ENCODE measurements at regions not wholly inside any gene's neighbourhood (a gene's known extent, or its start where the extent isn't known, plus 50 kb on each side); places are given as distances from the start of the nearest gene placed in this dataset.

DNA sequence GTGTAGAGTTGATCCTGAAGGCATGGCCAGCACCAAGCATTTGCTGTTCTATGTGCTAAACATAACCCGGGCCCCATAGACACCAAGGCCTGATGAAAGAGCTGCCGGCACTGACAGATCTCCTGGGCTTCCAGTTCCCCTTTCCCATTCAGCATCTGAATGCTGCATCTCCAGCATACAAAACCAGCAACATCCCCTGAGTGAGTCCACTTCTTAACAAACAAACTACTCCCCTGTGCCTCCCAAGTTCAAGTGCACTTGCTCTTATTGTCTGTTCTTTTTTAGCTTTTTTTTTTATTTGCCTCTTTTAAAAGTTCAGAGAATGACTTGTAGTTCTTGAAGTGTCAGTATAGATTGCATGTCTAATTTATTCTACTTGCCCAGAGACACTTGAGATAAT is 156.0 kb downstream of the EDEM1 start:
- DNase-seq = no peak
- Histone ChIP-seq H3K36me3 (no peaks in the 10 kb centered on the region), H3K27ac (no peak overlapping the region), H3K4me1 (no peaks in the 10 kb centered on the region), H3K27me3 (replicated peaks in 1 of 7) (no peaks in the 10 kb centered on the region), H3K4me3 (no peak overlapping the region), H3K9me3 (no peaks in the 10 kb centered on the region)
- WGBS, 5 donors = 38 to 58% (median 46%) methylated on average over 2 of the region's 2 CpGs
- intact Hi-C loops (cut with DNase I; ENCODE audit: low total_unique reads) = no loop called here
- TF ChIP-seq POLR2AphosphoS5 (IDR thresholded peaks at IDR 0.05) = no peak
- TF ChIP-seq POLR2A (IDR thresholded peaks at IDR 0.05) = no peak
- TF ChIP-seq, protein P1, sequence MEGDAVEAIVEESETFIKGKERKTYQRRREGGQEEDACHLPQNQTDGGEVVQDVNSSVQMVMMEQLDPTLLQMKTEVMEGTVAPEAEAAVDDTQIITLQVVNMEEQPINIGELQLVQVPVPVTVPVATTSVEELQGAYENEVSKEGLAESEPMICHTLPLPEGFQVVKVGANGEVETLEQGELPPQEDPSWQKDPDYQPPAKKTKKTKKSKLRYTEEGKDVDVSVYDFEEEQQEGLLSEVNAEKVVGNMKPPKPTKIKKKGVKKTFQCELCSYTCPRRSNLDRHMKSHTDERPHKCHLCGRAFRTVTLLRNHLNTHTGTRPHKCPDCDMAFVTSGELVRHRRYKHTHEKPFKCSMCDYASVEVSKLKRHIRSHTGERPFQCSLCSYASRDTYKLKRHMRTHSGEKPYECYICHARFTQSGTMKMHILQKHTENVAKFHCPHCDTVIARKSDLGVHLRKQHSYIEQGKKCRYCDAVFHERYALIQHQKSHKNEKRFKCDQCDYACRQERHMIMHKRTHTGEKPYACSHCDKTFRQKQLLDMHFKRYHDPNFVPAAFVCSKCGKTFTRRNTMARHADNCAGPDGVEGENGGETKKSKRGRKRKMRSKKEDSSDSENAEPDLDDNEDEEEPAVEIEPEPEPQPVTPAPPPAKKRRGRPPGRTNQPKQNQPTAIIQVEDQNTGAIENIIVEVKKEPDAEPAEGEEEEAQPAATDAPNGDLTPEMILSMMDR (IDR thresholded peaks at IDR 0.05 in 8 of 11, conservative IDR thresholded peaks at IDR 0.05 in 3 of 11) = no peak

DNA sequence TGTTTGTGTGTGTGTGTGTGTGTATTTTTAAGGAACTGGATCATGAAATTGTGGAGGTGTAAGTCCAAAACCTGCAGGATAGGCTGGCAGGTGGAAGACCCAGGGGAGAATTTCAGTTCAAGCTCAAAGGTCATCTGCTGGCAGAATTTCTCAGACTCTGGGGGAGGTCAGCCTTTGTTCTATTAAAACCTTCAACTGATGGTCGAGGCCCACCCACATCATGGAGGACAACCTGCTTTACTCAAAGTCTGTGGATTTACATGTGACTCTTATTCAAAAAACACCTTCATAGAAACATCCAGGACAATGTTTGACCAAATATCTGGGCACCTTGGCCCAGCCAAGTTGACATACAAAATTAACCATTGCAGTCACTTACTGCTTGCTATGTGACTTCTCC is 157.2 kb downstream of the EDEM1 start:
- Histone ChIP-seq H3K4me3 (no peak overlapping the region), H3K27ac (no peak overlapping the region), H3K27me3 (replicated peaks in 1 of 7) (no peaks in the 10 kb centered on the region), H3K9me3 (no peaks in the 10 kb centered on the region), H3K4me1 (no peaks in the 10 kb centered on the region), H3K36me3 (no peaks in the 10 kb centered on the region)
- intact Hi-C loops (cut with DNase I; ENCODE audit: low total_unique reads) = no loop called here
- TF ChIP-seq POLR2A (IDR thresholded peaks at IDR 0.05) (no peak), POLR2AphosphoS5 (IDR thresholded peaks at IDR 0.05) (no peak)
- TF ChIP-seq, protein P1 (IDR thresholded peaks at IDR 0.05 in 8 of 11, conservative IDR thresholded peaks at IDR 0.05 in 3 of 11) = no peak
- DNase-seq = no peak
- WGBS, 5 donors = 70 to 84% (median 76%) methylated on average over 1 of the region's 1 CpG

DNA sequence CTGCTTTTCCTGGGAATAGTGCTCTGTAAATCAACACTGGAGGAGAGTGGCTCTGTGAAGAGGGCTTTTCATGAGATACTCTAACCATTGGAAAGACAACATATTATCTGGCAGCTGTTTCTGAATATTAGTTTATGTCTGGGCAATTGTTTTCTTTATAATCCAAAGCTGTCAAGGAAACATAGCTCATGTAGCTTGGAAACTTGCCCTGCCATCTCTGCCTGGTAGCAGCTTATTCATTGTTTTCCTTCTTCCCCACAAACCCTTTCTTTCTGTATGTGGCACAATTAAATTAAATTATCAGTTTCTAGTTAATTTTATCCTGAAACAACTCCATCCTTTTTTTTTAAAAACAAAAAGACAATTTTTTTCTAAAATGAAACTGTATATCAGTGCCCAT is 160.0 kb downstream of the EDEM1 start:
- Histone ChIP-seq H3K36me3 (no peaks in the 10 kb centered on the region), H3K9me3 (no peaks in the 10 kb centered on the region)

DNA sequence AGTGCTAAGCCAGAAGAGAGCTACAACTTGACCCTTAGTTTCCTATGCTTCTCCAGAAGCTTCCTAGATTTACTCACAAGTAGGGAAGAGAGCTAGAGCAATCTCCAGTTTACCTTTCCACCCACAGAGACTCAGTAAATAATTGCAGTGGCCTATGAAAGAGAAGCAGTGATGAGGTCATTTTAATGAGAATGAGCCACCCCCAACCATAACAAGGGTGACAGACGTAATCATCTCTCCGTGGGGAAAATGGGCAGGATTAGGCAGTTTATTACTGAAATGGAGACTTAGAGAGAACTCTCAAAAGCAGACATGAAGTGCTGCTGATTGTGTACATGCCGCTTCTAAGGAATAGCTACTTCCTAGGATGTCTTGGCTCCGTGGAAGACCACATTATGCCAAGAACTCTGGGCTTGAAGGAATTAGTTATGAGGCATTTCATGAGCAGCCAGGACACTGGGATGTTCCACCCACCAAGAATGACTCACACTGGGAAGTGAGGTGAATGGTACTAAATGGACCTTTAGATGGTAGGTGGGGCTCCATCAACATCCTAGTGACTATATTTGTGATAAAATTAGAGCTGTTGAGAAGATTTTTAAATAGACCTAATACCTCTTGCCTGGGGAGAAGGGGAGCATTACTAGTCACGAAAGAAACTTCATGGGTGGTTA is 160.9 kb downstream of the EDEM1 start:
- Histone ChIP-seq H3K4me3 (no peak overlapping the region), H3K27ac (no peak overlapping the region), H3K9me3 (no peaks in the 10 kb centered on the region), H3K27me3 (replicated peaks in 1 of 7) (no peaks in the 10 kb centered on the region), H3K36me3 (no peaks in the 10 kb centered on the region), H3K4me1 (no peaks in the 10 kb centered on the region)
- intact Hi-C loops (cut with DNase I; ENCODE audit: low total_unique reads) = no loop called here
- 78 to 91% (median 83%) methylated on average over 5 of the region's 5 CpGs for WGBS, 5 donors
- TF ChIP-seq, protein P1 (IDR thresholded peaks at IDR 0.05 in 8 of 11, conservative IDR thresholded peaks at IDR 0.05 in 3 of 11) = no peak
- no peak for TF ChIP-seq POLR2A (IDR thresholded peaks at IDR 0.05)
- no peak for TF ChIP-seq POLR2AphosphoS5 (IDR thresholded peaks at IDR 0.05)
- no peak for DNase-seq

More for the DNA sequence above, 160.0 kb downstream of the EDEM1 start:
- intact Hi-C loops (cut with DNase I; ENCODE audit: low total_unique reads) = no loop called here
- H3K27me3 ChIP-seq (replicated peaks in 1 of 7) = no peaks in the 10 kb centered on the region
- no peaks in the 10 kb centered on the region for H3K4me1 ChIP-seq
- no peak overlapping the region for H3K27ac ChIP-seq
- DNase-seq = no peak
- TF ChIP-seq POLR2AphosphoS5 (IDR thresholded peaks at IDR 0.05) (no peak), POLR2A (IDR thresholded peaks at IDR 0.05) (no peak)
- TF ChIP-seq, protein P1 (IDR thresholded peaks at IDR 0.05 in 8 of 11, conservative IDR thresholded peaks at IDR 0.05 in 3 of 11) = no peak
- H3K4me3 ChIP-seq = no peak overlapping the region

Data from spleen (tissue), 11 donors.